Medulla oblongata (tissue), 1 donor: ENCODE measurements at regions not wholly inside any gene's neighbourhood (a gene's known extent, or its start where the extent isn't known, plus 50 kb on each side); places are given as distances from the start of the nearest gene placed in this dataset.

Source experiments
- DNase-seq: peaks from one replicate; pipeline ENCODE4 v3.0.0-alpha.2; 2015; ENCODE audit errors: extremely low spot score

GRCh38 chr14:62006116-62006731 is 244.0 kb downstream of the SNAPC1 start:
- DNase-seq: no peak

- DNase-seq: no peak
Observed at GRCh38 chr14:62015243-62015642, 253.0 kb downstream of the SNAPC1 start.

- no peak for DNase-seq
Observed at GRCh38 chr14:62015945-62016344, 253.7 kb downstream of the SNAPC1 start.

GRCh38 chr14:62017651-62018230 is 255.5 kb downstream of the SNAPC1 start:
- no peak for DNase-seq

GRCh38 chr14:62018606-62019005 is 256.4 kb downstream of the SNAPC1 start:
- no peak for DNase-seq

GRCh38 chr14:62027958-62028357 is 265.7 kb downstream of the SNAPC1 start:
- no peak for DNase-seq

- DNase-seq: no peak
Observed at GRCh38 chr14:62029569-62029924, 267.3 kb downstream of the SNAPC1 start.

- no peak for DNase-seq
Observed at GRCh38 chr14:62030387-62030786, 268.2 kb downstream of the SNAPC1 start.

GRCh38 chr14:62031504-62031903 is 269.3 kb downstream of the SNAPC1 start:
- DNase-seq: no peak

GRCh38 chr14:62053188-62053587 is 291.0 kb downstream of the SNAPC1 start:
- no peak for DNase-seq

- no peak for DNase-seq
Observed at GRCh38 chr14:62056789-62057188, 294.6 kb downstream of the SNAPC1 start.

GRCh38 chr14:62062645-62063044 is 300.4 kb downstream of the SNAPC1 start:
- no peak for DNase-seq

- no peak for DNase-seq
Observed at GRCh38 chr14:62064751-62065323, 302.6 kb downstream of the SNAPC1 start.

GRCh38 chr14:62066304-62066703 is 304.1 kb downstream of the SNAPC1 start:
- DNase-seq: no peak

- no peak for DNase-seq
Observed at GRCh38 chr14:62071039-62071438, 308.8 kb downstream of the SNAPC1 start.

GRCh38 chr14:62076368-62076767 is 314.1 kb downstream of the SNAPC1 start:
- DNase-seq: no peak

GRCh38 chr14:62076825-62077605 is 314.8 kb downstream of the SNAPC1 start:
- no peak for DNase-seq

GRCh38 chr14:62077676-62078261 is 315.5 kb downstream of the SNAPC1 start:
- no peak for DNase-seq

- DNase-seq: no peak
Observed at GRCh38 chr14:62079038-62079437, 316.8 kb downstream of the SNAPC1 start.

- no peak for DNase-seq
Observed at GRCh38 chr14:62081012-62081612, 318.9 kb downstream of the SNAPC1 start.

- no peak for DNase-seq
Observed at GRCh38 chr14:62081951-62082350, 319.7 kb downstream of the SNAPC1 start.

- DNase-seq: no peak
Observed at GRCh38 chr14:62082779-62083178, 320.6 kb downstream of the SNAPC1 start.
